GM18499 (cell line): ENCODE measurements at regions not wholly inside any gene's neighbourhood (a gene's known extent, or its start where the extent isn't known, plus 50 kb on each side); places are given as distances from the start of the nearest gene placed in this dataset.
"Not testable (repeated sequence)": the region's sequence is repeated elsewhere in the genome, so short reads cannot be mapped to it uniquely, and the experiment has no call there.

ENCODE experiments used
- ATAC-seq: cut with Tn5 transposase; IDR thresholded peaks from one replicate; pipeline ENCODE4 v1.9.1; 2021; ENCODE audit warnings: moderate number of reproducible peaks; ENCODE audit not compliant: insufficient read depth, unreplicated experiment

DNA sequence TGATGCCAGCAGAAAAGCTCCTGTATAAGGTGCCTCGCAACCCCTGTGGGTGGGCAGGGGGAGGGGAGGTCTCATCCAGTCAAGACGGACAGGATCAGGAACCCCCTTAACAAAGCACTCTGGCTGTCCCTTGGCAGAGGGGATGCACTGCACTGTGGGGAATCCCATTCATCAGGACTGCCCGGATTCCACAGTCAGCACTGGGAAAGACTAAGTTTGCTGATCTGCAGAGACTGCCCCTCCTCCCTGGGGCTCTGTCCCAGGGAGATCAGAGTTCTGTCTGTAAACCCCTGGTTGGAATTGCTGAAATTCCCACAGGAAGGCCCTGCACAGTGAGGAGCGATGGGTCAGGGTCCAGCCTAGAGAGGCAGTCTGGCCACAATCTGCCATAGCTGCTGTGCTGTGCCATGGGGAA, 149.5 kb upstream of the RBBP8 start:
- no peak for ATAC-seq

DNA sequence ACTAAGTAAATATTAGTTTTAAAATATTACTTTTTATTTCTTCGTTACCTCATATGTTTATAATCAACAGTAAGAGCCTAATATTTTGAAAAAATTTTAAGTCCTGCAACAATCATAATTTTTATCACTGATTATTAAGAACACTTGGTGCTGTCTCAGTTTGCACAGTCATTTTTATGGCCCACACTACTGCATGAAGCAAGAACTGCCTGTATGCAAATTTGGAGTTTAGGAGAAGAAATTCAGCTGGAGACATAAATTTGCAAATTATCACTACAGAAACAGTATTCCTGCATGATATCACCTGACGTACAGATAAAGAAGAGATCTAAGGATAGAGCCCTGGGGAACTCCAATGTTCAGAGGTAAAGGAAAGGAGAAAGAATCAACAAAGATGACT, 144.1 kb upstream of the RBBP8 start:
- ATAC-seq, result no peak

DNA sequence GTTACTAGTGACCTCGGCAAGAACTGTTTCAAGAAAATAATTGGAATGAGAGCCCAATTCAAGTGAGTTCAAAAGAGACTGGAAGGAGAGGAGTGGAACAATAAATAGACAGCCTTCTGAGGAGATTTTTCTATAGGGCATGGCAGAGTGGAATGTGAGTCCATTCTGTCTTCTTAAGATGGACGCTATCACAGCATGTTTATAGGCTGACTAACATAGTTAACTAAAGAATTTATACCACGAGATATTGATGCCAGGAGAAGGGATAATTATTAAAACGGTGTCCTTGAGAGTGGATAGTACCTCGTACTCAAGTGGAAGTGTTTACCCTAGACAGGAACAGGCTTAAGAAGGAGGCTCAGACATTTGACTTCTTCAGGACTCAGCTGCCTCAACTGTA, 143.5 kb upstream of the RBBP8 start:
- no peak for ATAC-seq

DNA sequence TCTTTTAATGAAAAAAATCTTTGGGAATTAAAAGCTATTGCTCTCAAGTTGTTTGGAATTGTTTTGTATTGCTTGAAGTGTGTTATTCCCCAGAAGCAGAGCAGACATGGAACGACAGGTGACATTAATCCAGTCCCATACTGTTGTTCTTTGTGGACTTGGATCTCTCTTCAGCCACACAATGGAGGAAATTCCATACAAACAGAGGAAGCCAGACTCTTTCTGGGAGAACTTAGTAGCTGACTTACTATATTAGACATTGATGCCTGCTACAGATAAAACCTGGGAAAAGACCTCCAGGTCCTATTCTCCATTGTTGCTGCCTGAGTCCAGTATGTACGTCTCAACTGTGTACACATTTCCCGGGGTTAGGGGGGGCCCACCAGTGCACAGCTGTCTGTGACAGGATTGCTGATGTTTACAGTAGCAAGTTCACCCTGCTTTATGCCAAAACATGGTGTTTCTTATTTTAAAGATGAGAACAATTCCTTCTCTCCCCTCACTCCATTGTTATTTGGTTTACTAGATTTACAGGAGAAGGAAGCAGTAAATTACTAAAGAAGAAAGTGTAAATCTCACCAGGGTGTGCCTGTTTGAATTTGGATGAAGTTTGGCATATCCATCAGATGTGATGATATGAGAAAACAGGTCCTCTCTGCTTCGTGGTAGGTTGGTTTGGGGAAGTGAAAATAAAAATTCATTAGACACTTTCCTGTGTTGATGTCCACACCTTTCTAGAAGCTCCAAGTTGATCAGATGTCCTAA, 142.4 kb upstream of the RBBP8 start:
- ATAC-seq, result no peak

DNA sequence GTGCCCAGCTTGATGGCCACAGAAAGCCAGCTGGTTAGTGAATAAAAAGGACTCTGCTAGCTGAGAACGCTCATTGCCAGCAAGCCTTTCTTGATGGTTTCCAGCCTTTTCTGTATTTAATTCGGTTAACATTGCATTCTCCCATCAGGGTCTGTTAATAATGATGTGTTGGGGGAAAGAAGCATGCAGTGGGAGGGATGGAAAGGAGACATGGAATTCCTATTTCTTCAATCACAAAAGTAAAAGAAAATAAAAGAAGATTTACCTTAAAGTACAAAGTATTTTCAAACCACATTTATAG, 141.9 kb upstream of the RBBP8 start:
- no peak for ATAC-seq

DNA sequence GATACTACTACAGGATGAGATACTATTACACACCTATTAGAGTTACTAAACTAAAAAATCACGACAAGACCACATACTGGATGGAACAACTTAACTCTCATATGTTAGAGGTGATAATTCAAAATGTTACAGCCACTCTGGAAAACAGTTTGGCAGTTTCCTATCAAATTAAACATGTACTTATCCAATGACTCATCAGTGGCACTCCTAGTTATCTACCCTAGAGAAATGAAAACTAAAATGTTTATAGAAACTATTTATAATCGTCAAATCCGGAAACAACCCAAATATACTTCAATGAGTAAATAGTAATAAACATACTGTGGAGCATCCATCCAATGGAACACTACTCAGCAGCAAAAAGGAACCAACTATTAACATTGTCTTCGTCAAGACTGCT, 137.0 kb upstream of the RBBP8 start:
- ATAC-seq, result no peak

DNA sequence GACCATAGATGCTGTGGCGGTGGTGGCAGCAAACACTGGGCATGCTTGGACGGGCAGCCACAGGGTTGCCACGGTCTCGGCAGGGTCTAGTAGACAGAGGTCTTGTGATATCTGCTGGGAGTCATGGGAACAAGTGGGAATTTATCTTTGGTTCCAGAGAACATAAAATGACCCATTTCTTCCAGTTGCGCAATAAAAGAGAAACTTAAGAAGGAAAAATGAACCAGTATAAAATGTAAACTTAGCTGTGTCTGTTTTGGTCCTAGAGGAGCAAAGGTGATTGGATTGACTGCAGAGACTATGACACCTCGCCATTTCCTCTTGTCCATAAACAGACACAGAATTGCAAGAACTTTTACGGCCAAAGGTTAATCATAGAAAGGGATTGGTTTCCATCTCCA, 132.6 kb upstream of the RBBP8 start:
- ATAC-seq, result no peak

DNA sequence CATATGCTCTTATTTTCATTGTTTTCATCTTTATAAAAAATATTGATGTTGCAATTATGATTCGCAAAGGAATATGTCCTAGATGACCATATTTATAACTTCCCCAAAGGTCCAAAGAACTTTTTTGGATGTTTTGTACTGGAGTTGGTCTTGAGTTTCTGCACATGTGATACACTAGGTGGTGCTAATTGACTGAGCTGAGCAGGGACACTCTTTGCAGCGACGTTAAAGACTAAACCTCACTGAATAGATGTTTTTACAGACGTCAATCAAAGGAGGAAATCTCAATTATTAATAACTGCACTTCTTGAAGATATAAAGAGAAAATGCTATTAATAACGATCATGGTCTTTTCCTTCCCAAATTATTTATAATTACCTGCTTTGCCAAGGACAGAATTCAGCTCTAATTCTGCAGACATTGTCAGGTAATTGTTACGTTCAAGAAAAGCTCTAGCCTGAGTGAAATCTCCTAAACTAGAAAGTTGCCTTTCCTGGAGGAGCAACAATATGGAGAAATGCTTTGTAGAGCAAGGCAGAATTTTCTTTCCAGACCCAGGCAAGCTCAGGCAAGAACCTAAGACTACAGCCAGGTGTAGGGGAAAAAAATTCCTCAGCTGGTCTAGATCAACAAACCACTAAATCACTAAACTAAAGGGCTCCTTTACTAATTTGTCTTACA, 119.3 kb upstream of the RBBP8 start:
- ATAC-seq, result no peak

DNA sequence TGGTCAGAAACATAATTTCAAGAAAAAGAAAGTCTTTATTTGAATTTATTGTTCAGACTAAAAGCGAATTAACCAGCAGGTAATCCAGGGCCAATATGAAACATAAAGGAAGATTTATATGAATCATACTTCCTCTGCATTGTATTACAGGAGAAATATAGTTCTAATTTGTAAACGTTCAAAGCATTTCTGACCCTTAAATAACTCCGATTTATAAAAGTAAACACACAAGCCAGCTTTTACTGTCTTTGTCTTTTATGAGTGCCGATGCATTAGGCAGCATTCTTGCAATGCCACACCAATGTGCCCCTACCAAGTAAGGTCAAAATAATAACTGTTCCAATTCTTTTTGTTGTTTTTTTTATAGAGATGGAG, 118.8 kb upstream of the RBBP8 start:
- ATAC-seq, result no peak

DNA sequence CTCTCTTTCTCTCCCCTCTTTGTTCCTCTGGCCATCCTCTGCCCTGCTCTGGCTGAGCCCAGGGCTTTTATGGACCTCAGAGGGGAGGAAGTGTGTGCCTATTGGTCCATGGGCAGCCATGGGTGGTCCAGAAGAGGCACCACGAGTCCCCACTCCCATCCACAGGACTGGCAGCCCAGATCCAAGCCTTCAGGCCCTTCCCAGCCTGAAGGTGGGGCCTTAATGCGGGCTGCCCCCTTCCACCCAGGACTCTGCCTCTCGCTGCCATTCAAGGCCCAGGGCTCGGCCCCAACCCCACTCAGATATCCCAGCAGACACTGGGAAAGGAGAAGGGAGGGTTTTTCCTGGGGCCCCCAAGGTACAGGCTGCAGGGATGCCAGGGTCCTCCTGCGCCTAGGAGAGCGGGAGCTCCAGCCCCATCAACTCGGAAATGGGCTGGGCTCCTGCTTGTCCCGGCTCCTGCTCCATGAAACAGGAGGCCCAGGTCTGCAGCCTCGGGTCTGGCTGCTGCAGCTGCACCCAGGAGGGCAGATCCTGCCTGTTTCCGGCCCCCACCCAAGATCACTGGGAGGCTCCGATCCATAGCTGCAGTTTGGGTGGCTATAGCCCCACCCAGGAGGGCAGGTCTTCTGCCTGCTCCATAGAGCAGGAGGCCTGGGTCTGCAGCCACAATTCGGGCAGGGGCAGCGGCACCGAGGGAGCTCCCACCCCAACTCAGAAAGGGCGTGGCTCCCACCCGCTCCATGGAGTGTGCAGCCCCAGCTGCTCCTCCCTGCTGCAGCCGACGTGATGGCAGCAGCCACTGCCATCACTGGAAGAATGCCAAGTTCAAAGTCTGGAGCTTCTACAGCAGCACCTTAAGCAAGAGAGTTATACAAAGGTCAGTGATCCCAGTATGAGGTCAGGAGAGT, 116.6 kb upstream of the RBBP8 start:
- ATAC-seq, result no peak

DNA sequence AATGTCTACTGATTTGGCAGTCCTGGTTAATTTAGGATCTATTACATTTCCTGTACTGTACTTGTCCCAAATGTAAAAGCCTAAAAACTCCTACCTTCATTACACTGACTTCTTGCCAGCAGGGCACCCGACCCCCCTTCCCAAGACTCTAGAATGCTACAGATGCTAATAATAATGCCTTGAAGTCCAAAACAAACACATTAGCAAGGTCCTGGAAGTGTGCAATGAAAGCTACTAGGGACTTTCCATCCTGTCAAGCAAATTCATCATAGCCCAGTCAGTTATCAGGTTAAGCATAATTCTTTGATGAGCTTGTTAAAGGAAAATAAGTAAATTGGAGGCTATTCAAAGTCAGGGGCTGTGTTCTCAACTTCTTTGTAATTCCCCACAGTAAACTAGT, 115.3 kb upstream of the RBBP8 start:
- no peak for ATAC-seq

DNA sequence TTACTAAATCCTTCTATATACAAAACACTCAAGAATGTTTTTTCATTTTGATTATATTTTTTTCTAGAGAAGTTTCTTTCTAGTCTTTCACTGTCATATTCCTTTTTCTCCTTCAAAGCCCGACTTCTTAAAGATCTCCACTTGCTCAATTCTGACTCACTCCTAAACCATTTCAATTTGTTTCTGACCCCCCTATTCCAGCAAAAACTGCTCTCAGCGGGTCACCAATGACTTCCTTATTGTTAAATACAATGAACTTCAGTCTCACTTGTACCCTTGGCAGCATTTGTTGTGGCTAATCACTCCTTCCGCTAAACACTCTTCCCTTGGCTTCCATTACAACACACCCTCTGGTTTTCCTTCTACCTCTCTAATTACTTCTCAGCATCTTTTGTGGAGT, 111.1 kb upstream of the RBBP8 start:
- ATAC-seq, result no peak

DNA sequence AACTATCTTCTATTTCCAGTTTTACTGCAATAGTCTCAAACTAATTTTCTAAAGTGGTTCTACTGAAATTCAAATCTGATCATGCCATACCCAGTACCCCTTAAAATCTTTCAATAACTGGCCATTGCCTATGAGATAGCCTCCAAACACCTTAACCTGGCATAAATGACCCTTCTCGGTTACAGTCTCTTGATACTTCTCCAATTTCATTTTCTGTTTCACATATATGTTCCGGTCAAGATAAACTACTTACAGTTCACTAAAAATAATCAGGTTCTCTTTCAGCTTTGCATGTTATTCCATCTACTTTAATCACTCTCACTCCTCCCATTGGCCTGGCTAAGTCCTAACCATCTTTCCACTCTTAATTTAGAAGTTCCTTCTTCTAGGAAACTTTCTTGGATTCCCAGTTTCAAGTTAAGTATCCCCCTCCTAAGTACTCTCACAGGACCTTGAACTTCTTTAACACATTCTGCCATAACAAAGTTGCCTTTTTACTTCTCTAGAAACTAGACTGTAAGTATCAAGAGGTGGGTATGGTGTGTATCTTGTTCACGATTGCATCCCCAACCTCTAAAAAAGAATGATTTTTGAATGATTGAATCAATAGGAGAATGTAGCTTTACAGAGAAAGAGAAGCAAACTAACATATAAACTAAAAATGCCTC, 110.2 kb upstream of the RBBP8 start:
- peak; percentile 76 for ATAC-seq

DNA sequence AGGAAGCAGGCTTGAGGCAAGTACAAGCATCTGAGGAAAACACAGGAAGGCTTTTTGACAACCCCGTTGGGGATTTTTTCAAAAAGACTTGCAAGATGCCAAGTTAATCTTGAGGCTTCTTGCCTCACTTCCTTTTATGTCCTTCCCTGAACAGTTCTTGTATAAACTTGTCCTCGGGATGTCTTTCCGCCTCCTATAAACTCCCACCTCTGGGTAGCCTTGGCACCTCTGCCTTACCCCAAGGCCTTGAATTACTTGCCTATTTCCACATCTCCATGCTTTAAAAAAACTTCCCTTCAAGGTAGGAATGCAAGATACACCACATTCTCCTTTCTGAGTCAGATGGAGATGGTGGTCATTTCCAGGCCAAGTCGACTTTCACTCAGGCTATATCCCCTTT, 106.4 kb upstream of the RBBP8 start:
- ATAC-seq, result no peak

DNA sequence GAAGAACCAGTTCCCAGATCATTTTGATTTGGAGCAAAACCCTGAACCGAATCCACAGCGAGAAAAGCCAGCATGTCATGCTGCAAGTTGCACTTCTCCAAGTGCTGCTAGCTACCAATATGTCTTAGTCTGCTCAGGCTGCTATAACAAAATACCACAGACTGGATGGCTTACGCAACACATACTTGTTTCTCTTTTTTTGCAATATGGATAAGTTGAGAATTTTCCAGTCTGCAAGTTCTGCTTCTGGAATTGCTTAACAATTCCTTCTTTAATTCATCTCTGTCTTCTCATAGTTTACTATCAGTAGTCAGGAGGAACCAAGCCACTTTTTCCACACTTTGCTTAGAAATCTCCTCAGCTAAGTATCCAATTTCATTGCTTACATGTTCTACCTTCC, 105.9 kb upstream of the RBBP8 start:
- ATAC-seq, result no peak

DNA sequence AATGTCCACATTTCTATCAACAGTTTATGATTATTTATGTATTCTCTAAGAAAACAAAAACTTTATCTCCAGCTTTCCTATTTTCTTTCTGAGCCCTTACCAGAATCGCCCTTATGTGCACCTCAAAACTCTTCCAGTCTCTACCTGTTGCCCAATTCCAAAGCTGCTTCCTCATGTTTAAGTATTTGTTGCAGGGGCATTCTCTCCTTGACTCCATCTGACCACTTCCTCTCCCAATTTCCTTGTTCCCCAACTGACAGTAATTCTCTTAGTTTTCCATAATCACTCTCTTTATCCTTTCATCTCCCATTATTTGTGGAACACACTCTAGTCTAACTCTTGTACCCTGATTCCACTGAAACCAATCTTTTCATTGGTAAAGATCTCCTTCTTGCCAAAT, 105.4 kb upstream of the RBBP8 start:
- ATAC-seq, result no peak

DNA sequence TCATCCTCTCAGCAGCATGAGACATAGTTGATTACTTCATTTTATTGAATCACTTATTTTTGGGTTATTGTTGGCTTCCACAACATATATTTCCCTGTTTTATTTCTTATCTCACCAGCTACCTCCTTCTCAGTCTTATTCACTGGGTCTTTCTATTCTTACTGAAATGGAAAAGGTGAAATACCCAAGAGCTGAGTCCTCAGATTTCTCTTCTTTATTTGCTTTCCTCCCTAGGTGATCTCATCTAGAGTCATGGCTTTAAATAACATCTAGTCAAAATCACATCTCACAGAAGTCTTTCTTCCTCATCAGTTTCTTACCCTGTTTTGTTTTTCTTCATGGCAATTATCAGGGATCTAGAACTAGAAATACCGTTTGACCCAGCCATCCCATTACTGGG, 105.0 kb upstream of the RBBP8 start:
- no peak for ATAC-seq

DNA sequence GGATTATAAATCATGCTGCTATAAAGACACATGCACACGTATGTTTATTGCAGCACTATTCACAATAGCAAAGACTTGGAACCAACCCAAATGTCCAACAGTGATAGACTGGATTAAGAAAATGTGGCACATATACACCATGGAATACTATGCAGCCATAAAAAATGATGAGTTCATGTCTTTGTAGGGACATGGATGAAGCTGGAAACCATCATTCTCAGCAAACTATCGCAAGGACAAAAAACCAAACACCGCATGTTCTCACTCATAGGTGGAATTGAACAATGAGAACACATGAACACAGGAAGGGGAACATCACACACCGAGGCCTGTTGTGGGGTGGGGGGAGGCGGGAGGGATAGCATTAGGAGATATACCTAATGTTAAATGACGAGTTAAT, 104.5 kb upstream of the RBBP8 start:
- ATAC-seq, result not testable (repeated sequence)

DNA sequence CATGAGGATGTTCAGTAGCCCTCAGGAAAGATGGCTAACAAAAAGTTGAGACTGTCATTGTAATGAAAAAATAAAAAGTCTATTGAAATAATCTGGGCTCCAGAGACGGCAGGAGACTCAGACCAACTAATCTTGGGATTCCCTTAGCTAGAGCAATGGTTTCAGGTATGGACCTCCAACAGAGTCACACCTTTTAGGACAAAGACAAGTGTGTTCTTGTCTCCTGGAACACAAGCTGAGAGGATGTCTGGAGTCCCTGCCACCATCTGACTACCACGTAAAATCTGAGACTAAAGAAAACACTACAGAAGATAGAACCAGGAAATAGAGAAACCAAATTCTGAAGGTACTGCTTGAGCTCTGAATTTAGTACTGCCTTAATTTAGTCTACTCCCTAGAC, 103.3 kb upstream of the RBBP8 start:
- ATAC-seq, result no peak

DNA sequence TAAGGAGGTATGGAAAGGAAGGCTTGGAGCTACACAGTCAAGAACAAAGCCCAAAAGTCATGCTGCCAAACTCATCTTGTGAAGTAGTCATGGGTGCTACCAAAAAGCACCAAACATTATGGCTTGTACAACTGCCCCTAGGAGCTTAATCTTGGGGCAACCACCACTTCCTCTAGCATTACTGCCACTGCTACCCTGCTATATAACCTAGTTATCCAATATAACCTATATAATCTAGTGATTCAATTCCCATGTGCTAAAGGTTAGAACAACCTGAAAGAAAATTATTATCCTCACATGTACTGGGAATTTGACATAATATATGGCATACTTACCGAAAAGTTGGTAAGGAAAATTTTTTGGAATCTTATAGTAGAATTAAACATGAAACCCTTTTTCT, 102.6 kb upstream of the RBBP8 start:
- no peak for ATAC-seq

DNA sequence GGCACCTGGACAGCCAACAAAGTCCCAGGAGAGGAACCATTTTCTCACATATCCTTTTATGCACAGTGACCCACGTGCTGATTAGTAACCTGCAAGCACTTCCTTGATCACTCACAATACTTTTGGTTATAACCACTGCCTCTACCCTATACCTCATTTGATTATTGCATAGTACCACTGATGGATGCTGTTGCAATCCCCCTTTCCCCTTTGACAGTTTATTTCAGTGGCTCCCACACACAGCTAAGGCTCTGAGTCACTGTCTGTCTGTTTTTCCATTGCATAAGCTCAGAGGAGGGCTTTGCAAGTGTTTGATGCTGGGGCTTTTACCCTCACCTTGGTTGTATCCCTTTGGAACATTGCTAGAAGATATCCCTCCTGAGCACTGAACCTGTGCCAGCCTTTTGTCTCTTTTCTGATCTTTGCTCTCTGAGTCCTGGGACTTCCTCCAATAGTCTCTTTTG, 101.7 kb upstream of the RBBP8 start:
- ATAC-seq, result no peak
